ENCODE measurements at regions not wholly inside any gene's neighbourhood (a gene's known extent, or its start where the extent isn't known, plus 50 kb on each side); places are given as distances from the start of the nearest gene placed in this dataset.

DNA sequence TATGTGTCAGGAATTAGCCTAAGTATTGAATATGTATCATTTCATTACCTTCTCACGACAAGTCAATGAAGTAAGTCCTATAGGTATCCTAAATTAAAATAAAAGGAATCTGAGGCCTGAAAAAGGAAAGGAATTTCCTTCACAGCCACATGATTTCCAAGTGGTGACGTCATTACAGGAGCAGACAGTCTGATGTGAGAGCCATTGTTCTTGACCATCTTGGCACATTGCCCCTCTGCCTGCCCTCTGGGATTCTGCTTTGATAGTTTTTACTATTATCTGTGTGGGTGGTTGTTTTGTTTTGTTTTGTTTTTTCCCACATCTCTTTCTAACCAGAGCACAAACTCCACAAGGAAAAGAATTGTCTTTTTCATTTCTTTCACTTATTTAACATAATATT, 219.8 kb upstream of the UFL1 start:
- DNase-seq (ENCODE audit: low read depth, low spot score), result no peak
- ChIA-PET CTCF (interaction anchor here (0.6 kb wide), 1 partner anchor 495 kb away, joined by 5 read pairs; no protein-coding TSS in a partner anchor), POLR2A (no interaction called here)
- no TSS peak for BruUV-seq (replicated peaks)
- Histone ChIP-seq H3K27me3 (ENCODE audit: control insufficient read depth, insufficient read depth, low read length) (no peaks in the 10 kb centered on the region), H3K4me3 (ENCODE audit: low read depth in 2 of 2, low read length in 2 of 2) (no peak overlapping the region), H3K36me3 (ENCODE audit: control insufficient read depth, insufficient read depth, low read length) (no peaks in the 10 kb centered on the region), H3K4me1 (ENCODE audit: control insufficient read depth, insufficient read depth, low read length) (peaks cover 4% of the 10 kb centered on the region; the same call in 1 of the 2 replicates), H3K27ac (ENCODE audit: low read length) (no peak overlapping the region), H3K9me3 (ENCODE audit: control insufficient read depth, insufficient read depth, low read depth, low read length) (no peaks in the 10 kb centered on the region)
- no peak for ATAC-seq
- TF ChIP-seq, protein P1, sequence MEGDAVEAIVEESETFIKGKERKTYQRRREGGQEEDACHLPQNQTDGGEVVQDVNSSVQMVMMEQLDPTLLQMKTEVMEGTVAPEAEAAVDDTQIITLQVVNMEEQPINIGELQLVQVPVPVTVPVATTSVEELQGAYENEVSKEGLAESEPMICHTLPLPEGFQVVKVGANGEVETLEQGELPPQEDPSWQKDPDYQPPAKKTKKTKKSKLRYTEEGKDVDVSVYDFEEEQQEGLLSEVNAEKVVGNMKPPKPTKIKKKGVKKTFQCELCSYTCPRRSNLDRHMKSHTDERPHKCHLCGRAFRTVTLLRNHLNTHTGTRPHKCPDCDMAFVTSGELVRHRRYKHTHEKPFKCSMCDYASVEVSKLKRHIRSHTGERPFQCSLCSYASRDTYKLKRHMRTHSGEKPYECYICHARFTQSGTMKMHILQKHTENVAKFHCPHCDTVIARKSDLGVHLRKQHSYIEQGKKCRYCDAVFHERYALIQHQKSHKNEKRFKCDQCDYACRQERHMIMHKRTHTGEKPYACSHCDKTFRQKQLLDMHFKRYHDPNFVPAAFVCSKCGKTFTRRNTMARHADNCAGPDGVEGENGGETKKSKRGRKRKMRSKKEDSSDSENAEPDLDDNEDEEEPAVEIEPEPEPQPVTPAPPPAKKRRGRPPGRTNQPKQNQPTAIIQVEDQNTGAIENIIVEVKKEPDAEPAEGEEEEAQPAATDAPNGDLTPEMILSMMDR (IDR thresholded peaks at IDR 0.05), result no peak
- TF ChIP-seq, protein P2, sequence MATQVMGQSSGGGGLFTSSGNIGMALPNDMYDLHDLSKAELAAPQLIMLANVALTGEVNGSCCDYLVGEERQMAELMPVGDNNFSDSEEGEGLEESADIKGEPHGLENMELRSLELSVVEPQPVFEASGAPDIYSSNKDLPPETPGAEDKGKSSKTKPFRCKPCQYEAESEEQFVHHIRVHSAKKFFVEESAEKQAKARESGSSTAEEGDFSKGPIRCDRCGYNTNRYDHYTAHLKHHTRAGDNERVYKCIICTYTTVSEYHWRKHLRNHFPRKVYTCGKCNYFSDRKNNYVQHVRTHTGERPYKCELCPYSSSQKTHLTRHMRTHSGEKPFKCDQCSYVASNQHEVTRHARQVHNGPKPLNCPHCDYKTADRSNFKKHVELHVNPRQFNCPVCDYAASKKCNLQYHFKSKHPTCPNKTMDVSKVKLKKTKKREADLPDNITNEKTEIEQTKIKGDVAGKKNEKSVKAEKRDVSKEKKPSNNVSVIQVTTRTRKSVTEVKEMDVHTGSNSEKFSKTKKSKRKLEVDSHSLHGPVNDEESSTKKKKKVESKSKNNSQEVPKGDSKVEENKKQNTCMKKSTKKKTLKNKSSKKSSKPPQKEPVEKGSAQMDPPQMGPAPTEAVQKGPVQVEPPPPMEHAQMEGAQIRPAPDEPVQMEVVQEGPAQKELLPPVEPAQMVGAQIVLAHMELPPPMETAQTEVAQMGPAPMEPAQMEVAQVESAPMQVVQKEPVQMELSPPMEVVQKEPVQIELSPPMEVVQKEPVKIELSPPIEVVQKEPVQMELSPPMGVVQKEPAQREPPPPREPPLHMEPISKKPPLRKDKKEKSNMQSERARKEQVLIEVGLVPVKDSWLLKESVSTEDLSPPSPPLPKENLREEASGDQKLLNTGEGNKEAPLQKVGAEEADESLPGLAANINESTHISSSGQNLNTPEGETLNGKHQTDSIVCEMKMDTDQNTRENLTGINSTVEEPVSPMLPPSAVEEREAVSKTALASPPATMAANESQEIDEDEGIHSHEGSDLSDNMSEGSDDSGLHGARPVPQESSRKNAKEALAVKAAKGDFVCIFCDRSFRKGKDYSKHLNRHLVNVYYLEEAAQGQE (IDR thresholded peaks at IDR 0.05; ENCODE audit: insufficient read depth in 1 of 2, low read depth in 2 of 2, low read length in 1 of 2), result no peak
- TF ChIP-seq TCF7L2 (IDR thresholded peaks at IDR 0.05; ENCODE audit: low read depth, low read length) (no peak), POLR2AphosphoS5 (IDR thresholded peaks at IDR 0.05; ENCODE audit: low read depth, low read length) (no peak)
- intact Hi-C loops (cut with micrococcal nuclease; ENCODE audit: unreplicated experiment) (no loop called here), in situ Hi-C loops (cut with HindIII; ENCODE audit: low pct_unique_long_range_greater_than_20kb, low sequenced_read_pairs) (no loop called here)

DNA sequence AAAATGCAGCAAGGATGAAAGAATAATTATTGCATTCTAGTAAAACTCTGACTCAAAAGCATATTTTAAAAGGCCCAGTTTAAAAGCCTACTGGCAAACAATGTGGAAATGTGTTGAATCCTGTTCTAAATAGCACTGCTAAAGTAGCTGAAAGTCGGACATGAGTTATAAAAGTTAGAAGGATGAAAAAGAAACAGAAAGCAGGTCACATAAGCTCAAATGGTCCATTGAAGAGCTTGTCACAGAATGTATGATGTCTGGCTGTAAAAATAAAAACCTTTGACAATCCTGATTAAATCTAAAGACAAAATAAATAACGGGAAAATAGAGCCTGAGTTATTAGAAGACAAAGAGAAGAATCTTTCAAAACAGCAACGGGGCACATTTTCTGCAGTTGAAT, 218.6 kb upstream of the UFL1 start:
- in situ Hi-C loops (cut with HindIII; ENCODE audit: low pct_unique_long_range_greater_than_20kb, low sequenced_read_pairs), result no loop called here
- intact Hi-C loops (cut with micrococcal nuclease; ENCODE audit: unreplicated experiment), result no loop called here
- TF ChIP-seq POLR2AphosphoS5 (IDR thresholded peaks at IDR 0.05; ENCODE audit: low read depth, low read length) (no peak), TCF7L2 (IDR thresholded peaks at IDR 0.05; ENCODE audit: low read depth, low read length) (no peak), SIN3A (IDR thresholded peaks at IDR 0.05; ENCODE audit: borderline replicate concordance, insufficient read depth, low read depth, low read length) (no peak)
- TF ChIP-seq, protein P2 (IDR thresholded peaks at IDR 0.05; ENCODE audit: insufficient read depth in 1 of 2, low read depth in 2 of 2, low read length in 1 of 2), result no peak
- TF ChIP-seq, protein P1 (IDR thresholded peaks at IDR 0.05), result no peak
- ChIA-PET POLR2A (no interaction called here), CTCF (no interaction called here)
- Histone ChIP-seq H3K27ac (ENCODE audit: low read length) (no peak overlapping the region), H3K4me3 (ENCODE audit: low read depth in 2 of 2, low read length in 2 of 2) (no peak overlapping the region), H3K4me1 (ENCODE audit: control insufficient read depth, insufficient read depth, low read length) (peaks cover 4% of the 10 kb centered on the region; the same call in 1 of the 2 replicates), H3K36me3 (ENCODE audit: control insufficient read depth, insufficient read depth, low read length) (no peaks in the 10 kb centered on the region), H3K27me3 (ENCODE audit: control insufficient read depth, insufficient read depth, low read length) (no peaks in the 10 kb centered on the region), H3K9me3 (ENCODE audit: control insufficient read depth, insufficient read depth, low read depth, low read length) (no peaks in the 10 kb centered on the region)
- ATAC-seq (no peak), DNase-seq (ENCODE audit: low read depth, low spot score) (no peak)
- no TSS peak for BruUV-seq (replicated peaks)

Measured in Panc1 (cell line).